ENCODE measurements at regions not wholly inside any gene's neighbourhood (a gene's known extent, or its start where the extent isn't known, plus 50 kb on each side); places are given as distances from the start of the nearest gene placed in this dataset.

GRCh38 chr6:85063611-85064010 is 299.2 kb upstream of the TBX18 start:
- TF ChIP-seq, protein P1, sequence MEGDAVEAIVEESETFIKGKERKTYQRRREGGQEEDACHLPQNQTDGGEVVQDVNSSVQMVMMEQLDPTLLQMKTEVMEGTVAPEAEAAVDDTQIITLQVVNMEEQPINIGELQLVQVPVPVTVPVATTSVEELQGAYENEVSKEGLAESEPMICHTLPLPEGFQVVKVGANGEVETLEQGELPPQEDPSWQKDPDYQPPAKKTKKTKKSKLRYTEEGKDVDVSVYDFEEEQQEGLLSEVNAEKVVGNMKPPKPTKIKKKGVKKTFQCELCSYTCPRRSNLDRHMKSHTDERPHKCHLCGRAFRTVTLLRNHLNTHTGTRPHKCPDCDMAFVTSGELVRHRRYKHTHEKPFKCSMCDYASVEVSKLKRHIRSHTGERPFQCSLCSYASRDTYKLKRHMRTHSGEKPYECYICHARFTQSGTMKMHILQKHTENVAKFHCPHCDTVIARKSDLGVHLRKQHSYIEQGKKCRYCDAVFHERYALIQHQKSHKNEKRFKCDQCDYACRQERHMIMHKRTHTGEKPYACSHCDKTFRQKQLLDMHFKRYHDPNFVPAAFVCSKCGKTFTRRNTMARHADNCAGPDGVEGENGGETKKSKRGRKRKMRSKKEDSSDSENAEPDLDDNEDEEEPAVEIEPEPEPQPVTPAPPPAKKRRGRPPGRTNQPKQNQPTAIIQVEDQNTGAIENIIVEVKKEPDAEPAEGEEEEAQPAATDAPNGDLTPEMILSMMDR (IDR thresholded peaks at IDR 0.05; ENCODE audit: borderline replicate concordance, extremely low read depth, insufficient read depth): no peak
- intact Hi-C loops (cut with DNase I): no loop called here
- Histone ChIP-seq H3K36me3 (ENCODE audit: control insufficient read depth in 2 of 3, insufficient read depth in 3 of 3, low read length in 3 of 3) (no peaks in the 10 kb centered on the region), H3K4me1 (ENCODE audit: control insufficient read depth in 2 of 3, insufficient read depth in 2 of 3, low read depth in 1 of 3, low read length in 3 of 3) (peaks cover 0 to 3% (median 0%) of the 10 kb centered on the region in 3 donors), H3K27me3 (ENCODE audit: control insufficient read depth, insufficient read depth, low read length) (no peaks in the 10 kb centered on the region), H3K4me3 (ENCODE audit: low read length in 3 of 3) (peak overlapping the region in 1 of 3 donors; percentile 33), H3K9ac (ENCODE audit: low read length in 3 of 3) (no peak overlapping the region), H3K9me3 (ENCODE audit: control insufficient read depth in 2 of 3, insufficient read depth in 1 of 3, low read length in 3 of 3) (no peaks in the 10 kb centered on the region), H3K27ac (ENCODE audit: low read depth in 2 of 2, low read length in 2 of 2) (no peak overlapping the region)
- DNase-seq (no peak), FAIRE-seq (peak; percentile 79)

DNA sequence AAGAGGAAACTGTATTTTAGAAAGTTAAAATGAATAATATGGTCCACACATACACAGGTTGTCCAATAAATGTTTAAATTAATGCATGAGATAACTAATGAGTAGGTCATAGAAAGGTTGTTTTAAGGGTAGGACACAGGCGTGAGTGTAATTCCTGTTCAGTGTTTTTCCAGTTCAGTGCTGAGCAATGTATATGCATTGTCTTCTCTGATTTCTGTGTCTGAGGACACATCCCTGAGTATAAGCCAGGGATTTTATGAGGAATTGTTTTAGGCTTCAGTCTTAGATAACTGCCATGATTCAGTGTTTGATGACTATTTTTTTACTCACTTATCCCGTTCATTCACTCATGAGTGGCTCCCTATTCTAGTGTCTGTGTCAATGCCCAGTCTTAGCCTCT is 298.5 kb upstream of the TBX18 start:
- Histone ChIP-seq H3K9me3 (ENCODE audit: control insufficient read depth in 2 of 3, insufficient read depth in 1 of 3, low read length in 3 of 3) (no peaks in the 10 kb centered on the region), H3K27me3 (ENCODE audit: control insufficient read depth, insufficient read depth, low read length) (no peaks in the 10 kb centered on the region), H3K4me1 (ENCODE audit: control insufficient read depth in 2 of 3, insufficient read depth in 2 of 3, low read depth in 1 of 3, low read length in 3 of 3) (peaks cover 0 to 3% (median 0%) of the 10 kb centered on the region in 3 donors), H3K9ac (ENCODE audit: low read length in 3 of 3) (no peak overlapping the region), H3K27ac (ENCODE audit: low read depth in 2 of 2, low read length in 2 of 2) (no peak overlapping the region), H3K4me3 (ENCODE audit: low read length in 3 of 3) (no peak overlapping the region), H3K36me3 (ENCODE audit: control insufficient read depth in 2 of 3, insufficient read depth in 3 of 3, low read length in 3 of 3) (no peaks in the 10 kb centered on the region)
- DNase-seq: no peak
- TF ChIP-seq, protein P1 (IDR thresholded peaks at IDR 0.05; ENCODE audit: borderline replicate concordance, extremely low read depth, insufficient read depth): no peak
- FAIRE-seq: no peak
- intact Hi-C loops (cut with DNase I): no loop called here

DNA sequence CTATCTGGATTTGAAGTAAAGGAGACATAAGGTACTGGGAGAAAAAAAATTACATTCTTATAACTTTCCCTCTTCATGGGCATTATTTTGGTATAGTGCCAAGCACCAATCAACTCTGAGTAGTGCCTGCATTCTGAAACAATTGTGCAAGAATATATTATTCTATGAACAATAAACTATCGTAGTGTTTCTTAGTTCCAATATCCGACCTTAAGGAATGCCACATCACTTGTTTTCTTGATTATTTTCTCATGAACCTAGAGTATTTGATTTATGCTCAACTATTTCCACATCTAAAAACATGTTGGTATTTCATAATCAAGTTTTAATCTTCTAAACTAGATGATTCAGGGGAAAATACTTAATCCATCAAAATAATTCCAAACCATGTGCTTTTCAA is 294.4 kb upstream of the TBX18 start:
- intact Hi-C loops (cut with DNase I): no loop called here
- H3K9ac ChIP-seq (ENCODE audit: low read length in 3 of 3): no peak overlapping the region
- H3K27ac ChIP-seq (ENCODE audit: low read depth in 2 of 2, low read length in 2 of 2): no peak overlapping the region
- TF ChIP-seq, protein P1 (IDR thresholded peaks at IDR 0.05; ENCODE audit: borderline replicate concordance, extremely low read depth, insufficient read depth): no peak
- no peaks in the 10 kb centered on the region for H3K4me1 ChIP-seq (ENCODE audit: control insufficient read depth in 2 of 3, insufficient read depth in 2 of 3, low read depth in 1 of 3, low read length in 3 of 3)
- FAIRE-seq (no peak), DNase-seq (no peak)
- H3K27me3 ChIP-seq (ENCODE audit: control insufficient read depth, insufficient read depth, low read length): no peaks in the 10 kb centered on the region
- H3K36me3 ChIP-seq (ENCODE audit: control insufficient read depth in 2 of 3, insufficient read depth in 3 of 3, low read length in 3 of 3): no peaks in the 10 kb centered on the region
- H3K4me3 ChIP-seq (ENCODE audit: low read length in 3 of 3): no peak overlapping the region
- no peaks in the 10 kb centered on the region for H3K9me3 ChIP-seq (ENCODE audit: control insufficient read depth in 2 of 3, insufficient read depth in 1 of 3, low read length in 3 of 3)

GRCh38 chr6:85050149-85050548 is 285.8 kb upstream of the TBX18 start:
- Histone ChIP-seq H3K9me3 (ENCODE audit: control insufficient read depth in 2 of 3, insufficient read depth in 1 of 3, low read length in 3 of 3) (no peaks in the 10 kb centered on the region), H3K4me1 (ENCODE audit: control insufficient read depth in 2 of 3, insufficient read depth in 2 of 3, low read depth in 1 of 3, low read length in 3 of 3) (no peaks in the 10 kb centered on the region), H3K4me3 (ENCODE audit: low read length in 3 of 3) (no peak overlapping the region), H3K36me3 (ENCODE audit: control insufficient read depth in 2 of 3, insufficient read depth in 3 of 3, low read length in 3 of 3) (no peaks in the 10 kb centered on the region), H3K9ac (ENCODE audit: low read length in 3 of 3) (no peak overlapping the region), H3K27ac (ENCODE audit: low read depth in 2 of 2, low read length in 2 of 2) (no peak overlapping the region), H3K27me3 (ENCODE audit: control insufficient read depth, insufficient read depth, low read length) (no peaks in the 10 kb centered on the region)
- intact Hi-C loops (cut with DNase I): no loop called here
- FAIRE-seq (no peak), DNase-seq (no peak)
- TF ChIP-seq, protein P1 (IDR thresholded peaks at IDR 0.05; ENCODE audit: borderline replicate concordance, extremely low read depth, insufficient read depth): no peak

Measured in kidney (tissue), 13 donors.